ENCODE measurements at regions not wholly inside any gene's neighbourhood (a gene's known extent, or its start where the extent isn't known, plus 50 kb on each side); places are given as distances from the start of the nearest gene placed in this dataset.
A peak's percentile ranks its signal among the peaks of the same experiment; 100 is the strongest.

- intact Hi-C loops (cut with DNase I) = loop anchor here (10.0 kb wide), 1 partner anchor 209 kb away; no protein-coding TSS in a partner anchor
Measured at GRCh38 chr13:29713839-29714238, 118.4 kb upstream of the SLC7A1 start.

GRCh38 chr13:29711776-29712175 is 116.3 kb upstream of the SLC7A1 start:
- intact Hi-C loops (cut with DNase I) = loop anchor here (10.0 kb wide), 1 partner anchor 207 kb away; no protein-coding TSS in a partner anchor
- no peak for DNase-seq

More at GRCh38 chr13:29713839-29714238, 118.4 kb upstream of the SLC7A1 start:
- no peak for DNase-seq

GRCh38 chr13:29710511-29710910 is 115.0 kb upstream of the SLC7A1 start:
- DNase-seq = no peak
- intact Hi-C loops (cut with DNase I) = loop anchor here (10.0 kb wide), 1 partner anchor 206 kb away; no protein-coding TSS in a partner anchor

- DNase-seq = no peak
- intact Hi-C loops (cut with DNase I) = loop anchor here (10.0 kb wide), 1 partner anchor 205 kb away; no protein-coding TSS in a partner anchor
Measured at GRCh38 chr13:29709407-29710069, 114.0 kb upstream of the SLC7A1 start.

GRCh38 chr13:29707876-29708543 is 112.5 kb upstream of the SLC7A1 start:
- intact Hi-C loops (cut with DNase I) = no loop called here
- DNase-seq = peak in 33 of 42 donors; percentile 10 to 72 (median 32)

- intact Hi-C loops (cut with DNase I) = no loop called here
- no peak for DNase-seq
Measured at GRCh38 chr13:29706923-29707322, 111.4 kb upstream of the SLC7A1 start.

- no peak for DNase-seq
- intact Hi-C loops (cut with DNase I) = no loop called here
Measured at GRCh38 chr13:29704648-29705047, 109.2 kb upstream of the SLC7A1 start.

GRCh38 chr13:29703421-29703820 is 107.9 kb upstream of the SLC7A1 start:
- intact Hi-C loops (cut with DNase I) = no loop called here
- no peak for DNase-seq

- intact Hi-C loops (cut with DNase I) = no loop called here
- no peak for DNase-seq
Measured at GRCh38 chr13:29702912-29703351, 107.4 kb upstream of the SLC7A1 start.

GRCh38 chr13:29698106-29698505 is 102.6 kb upstream of the SLC7A1 start:
- intact Hi-C loops (cut with DNase I) = no loop called here
- no peak for DNase-seq

- DNase-seq = no peak
- intact Hi-C loops (cut with DNase I) = no loop called here
Measured at GRCh38 chr13:29696606-29697005, 101.1 kb upstream of the SLC7A1 start.

- no peak for DNase-seq
- intact Hi-C loops (cut with DNase I) = no loop called here
Measured at GRCh38 chr13:29693275-29693945, 97.9 kb upstream of the SLC7A1 start.

GRCh38 chr13:29689548-29689947 is 94.1 kb upstream of the SLC7A1 start:
- intact Hi-C loops (cut with DNase I) = no loop called here
- no peak for DNase-seq

- intact Hi-C loops (cut with DNase I) = no loop called here
- no peak for DNase-seq
Measured at GRCh38 chr13:29688193-29688592, 92.7 kb upstream of the SLC7A1 start.

GRCh38 chr13:29684441-29684840 is 89.0 kb upstream of the SLC7A1 start:
- intact Hi-C loops (cut with DNase I) = no loop called here

GRCh38 chr13:29683041-29683440 is 87.6 kb upstream of the SLC7A1 start:
- DNase-seq = no peak
- intact Hi-C loops (cut with DNase I) = no loop called here

More at GRCh38 chr13:29684441-29684840, 89.0 kb upstream of the SLC7A1 start:
- DNase-seq = peak in 13 of 42 donors; percentile 3 to 56 (median 26)

- intact Hi-C loops (cut with DNase I) = no loop called here
- DNase-seq = no peak
Measured at GRCh38 chr13:29681864-29682263, 86.4 kb upstream of the SLC7A1 start.

GRCh38 chr13:29679396-29680053 is 84.0 kb upstream of the SLC7A1 start:
- intact Hi-C loops (cut with DNase I) = no loop called here
- no peak for DNase-seq

GRCh38 chr13:29677627-29678026 is 82.1 kb upstream of the SLC7A1 start:
- intact Hi-C loops (cut with DNase I) = no loop called here

More at GRCh38 chr13:29677627-29678026, 82.1 kb upstream of the SLC7A1 start:
- no peak for DNase-seq
